Sciatic nerve (tissue), 2 donors: ENCODE measurements at regions not wholly inside any gene's neighbourhood (a gene's known extent, or its start where the extent isn't known, plus 50 kb on each side); places are given as distances from the start of the nearest gene placed in this dataset.

Experiments
- ATAC-seq: fragments of 200-7000 bp; cut with Tn5 transposase; one replicate; pipeline ENCODE4 v1.9.1; 2020; ENCODE audit warnings: mild to moderate bottlenecking, moderate library complexity
- DNase-seq: peaks from one replicate; pipeline ENCODE4 v3.0.0-alpha.2; 2020; ENCODE audit warnings: low spot score
- intact Hi-C: fragments of 100-400 bp; cut with DNase I; formaldehyde crosslinking; loops from one replicate; pipeline ENCODE4 v1.14.2; 2022
- donor health status: DM: no; HTN: no; CAD: no.
- donor health status: DM: no; HTN: no; CAD: no.

DNA sequence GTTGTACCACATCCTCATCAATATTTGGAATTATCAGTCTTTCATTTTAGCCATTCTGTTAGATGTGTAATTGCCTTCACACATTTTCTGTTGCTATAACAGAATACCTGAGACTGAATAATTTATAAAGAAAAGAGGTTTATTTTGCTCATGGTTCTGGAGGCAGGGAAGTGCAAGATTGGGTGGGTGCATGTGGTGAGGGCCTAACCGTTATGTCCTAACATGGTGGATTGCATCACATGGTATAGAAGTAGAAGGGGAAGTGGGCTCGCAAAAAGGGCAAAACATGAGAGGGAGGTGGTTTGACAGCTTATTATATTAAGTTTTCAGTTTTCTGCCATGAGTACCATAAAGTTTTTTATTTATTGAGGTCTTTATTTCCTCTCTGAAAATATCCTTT, 452.0 kb downstream of the ARL4A start:
- DNase-seq (no peak), ATAC-seq (no peak)
- intact Hi-C loops = no loop called here

- DNase-seq (no peak), ATAC-seq (peak; percentile 81)
- intact Hi-C loops = no loop called here
Observed at GRCh38 chr7:13144673-13145072, 457.2 kb downstream of the ARL4A start.

GRCh38 chr7:13148548-13148947, 461.1 kb downstream of the ARL4A start:
- DNase-seq (no peak), ATAC-seq (no peak)
- intact Hi-C loops = no loop called here

GRCh38 chr7:13151978-13152377, 464.5 kb downstream of the ARL4A start:
- intact Hi-C loops = no loop called here
- DNase-seq (no peak), ATAC-seq (no peak)

- no peak for ATAC-seq
- no peak for DNase-seq
- intact Hi-C loops = no loop called here
Observed at GRCh38 chr7:13152755-13153154, 465.3 kb downstream of the ARL4A start.

- no peak for ATAC-seq
- DNase-seq = no peak
- intact Hi-C loops = no loop called here
Observed at GRCh38 chr7:13153266-13153665, 465.8 kb downstream of the ARL4A start.

- intact Hi-C loops = no loop called here
- DNase-seq (no peak), ATAC-seq (no peak)
Observed at GRCh38 chr7:13153742-13154141, 466.3 kb downstream of the ARL4A start.

- no peak for DNase-seq
- no peak for ATAC-seq
- intact Hi-C loops = no loop called here
Observed at GRCh38 chr7:13155188-13155587, 467.8 kb downstream of the ARL4A start.

- DNase-seq (no peak), ATAC-seq (no peak)
- intact Hi-C loops = no loop called here
Observed at GRCh38 chr7:13159003-13159402, 471.6 kb downstream of the ARL4A start.

DNA sequence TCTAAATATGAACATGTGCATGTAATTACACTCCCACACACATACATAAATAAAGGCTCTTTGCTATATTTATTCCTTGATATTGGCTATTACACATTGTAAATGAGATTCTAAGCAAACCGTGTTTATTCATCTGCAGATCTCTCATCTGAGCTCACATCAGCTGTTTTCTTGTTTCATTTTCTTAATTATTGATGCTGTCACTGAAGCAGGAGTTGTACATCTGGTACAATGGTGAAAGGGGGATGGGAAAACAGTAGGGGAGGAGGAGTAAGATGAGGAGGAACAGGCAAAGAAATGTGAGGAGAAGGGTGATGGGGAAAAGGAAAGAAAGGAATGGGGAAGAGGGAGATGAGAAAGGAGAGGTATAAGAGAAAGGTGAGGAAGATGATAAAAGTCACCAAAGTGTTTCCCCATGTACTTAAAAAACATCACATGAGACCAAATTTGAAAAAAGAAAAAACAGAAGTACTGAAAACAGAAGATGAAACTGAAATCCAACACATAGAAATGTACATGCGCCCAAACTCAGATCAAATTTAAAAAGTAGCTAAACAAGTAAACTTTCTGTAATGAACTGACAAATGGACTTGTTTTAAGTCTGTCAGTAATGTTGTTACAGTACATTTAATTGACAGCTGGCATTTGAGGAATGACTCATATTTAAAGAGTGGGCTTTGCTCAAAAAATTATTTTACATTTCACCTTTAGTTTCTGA, 472.2 kb downstream of the ARL4A start:
- no peak for ATAC-seq
- intact Hi-C loops = no loop called here

DNA sequence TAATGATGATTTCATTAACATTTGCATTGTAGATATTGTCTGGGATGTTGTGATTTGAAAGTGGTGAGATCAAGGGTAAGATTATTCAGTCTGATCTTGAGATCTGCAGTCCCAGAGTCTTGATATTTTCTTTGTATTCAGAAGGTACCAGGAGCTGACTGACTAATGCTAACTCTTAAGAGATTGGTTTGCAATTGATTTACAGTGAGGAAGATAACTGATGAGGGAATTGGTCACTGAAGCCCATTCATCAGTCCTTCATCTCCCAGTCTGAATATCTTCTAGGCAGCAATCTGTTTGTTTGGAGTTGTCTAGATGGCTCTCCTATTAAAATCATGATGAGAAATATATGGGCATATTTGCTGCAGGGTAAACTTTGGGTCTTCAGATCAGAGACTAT, 473.7 kb downstream of the ARL4A start:
- intact Hi-C loops = no loop called here
- no peak for ATAC-seq
- no peak for DNase-seq

More for the DNA sequence above, 472.2 kb downstream of the ARL4A start:
- DNase-seq = no peak

- intact Hi-C loops = no loop called here
- DNase-seq = no peak
- no peak for ATAC-seq
Observed at GRCh38 chr7:13165854-13166253, 478.4 kb downstream of the ARL4A start.

GRCh38 chr7:13166801-13167200, 479.4 kb downstream of the ARL4A start:
- ATAC-seq = no peak
- intact Hi-C loops = no loop called here
- no peak for DNase-seq

DNA sequence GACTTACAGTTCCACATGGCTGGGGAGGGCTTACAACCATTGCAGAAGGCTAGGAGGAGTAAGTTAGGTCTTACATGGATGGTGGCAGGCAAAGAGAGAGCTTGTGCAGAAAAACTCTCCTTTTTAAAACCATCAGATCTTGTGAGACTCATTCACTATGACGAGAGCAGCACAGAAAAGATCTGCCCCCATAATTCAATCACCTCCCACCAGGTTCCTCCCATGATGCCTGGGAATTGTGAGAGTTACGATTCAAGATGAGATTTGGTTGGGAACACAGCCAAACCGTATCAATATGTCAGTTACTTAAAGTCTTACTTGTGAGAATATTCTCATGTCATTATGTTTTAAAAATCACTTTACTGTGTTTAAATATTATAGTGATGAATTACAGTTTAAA, 481.9 kb downstream of the ARL4A start:
- intact Hi-C loops = no loop called here
- DNase-seq = no peak
- no peak for ATAC-seq

- DNase-seq = no peak
- ATAC-seq = no peak
- intact Hi-C loops = no loop called here
Observed at GRCh38 chr7:13174991-13175390, 487.6 kb downstream of the ARL4A start.

DNA sequence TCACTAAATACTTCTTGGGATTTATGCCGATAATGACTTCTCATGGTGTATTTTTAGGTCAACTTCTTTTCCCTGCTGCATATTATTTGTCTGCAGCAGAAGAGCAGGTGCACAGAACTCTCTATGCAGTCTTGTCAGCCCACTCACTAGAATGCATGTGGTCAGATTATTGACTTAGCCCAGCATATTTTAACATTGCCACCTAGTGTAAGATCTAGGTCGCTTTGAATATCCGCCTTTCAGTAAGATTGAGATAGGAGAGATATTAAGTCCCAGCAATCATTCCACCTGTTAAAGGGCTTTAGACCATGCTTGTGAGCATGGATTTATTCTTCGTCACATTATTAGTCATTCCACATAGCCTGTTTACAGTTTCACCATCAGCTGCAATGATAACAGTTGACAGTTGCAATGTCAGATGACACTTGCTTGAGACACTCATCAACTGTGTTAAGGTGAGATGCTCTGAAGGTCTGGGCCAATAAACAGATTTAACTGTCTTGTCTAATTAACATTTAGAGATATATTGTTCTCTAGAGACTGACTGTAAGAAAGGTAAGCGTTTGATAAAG, 491.7 kb downstream of the ARL4A start:
- no peak for DNase-seq
- ATAC-seq = no peak
- intact Hi-C loops = no loop called here

- intact Hi-C loops = no loop called here
- DNase-seq = no peak
Observed at GRCh38 chr7:13179775-13180523, 492.5 kb downstream of the ARL4A start.

GRCh38 chr7:13181216-13181615, 493.8 kb downstream of the ARL4A start:
- DNase-seq (no peak), ATAC-seq (no peak)
- intact Hi-C loops = no loop called here

More at GRCh38 chr7:13179775-13180523, 492.5 kb downstream of the ARL4A start:
- peak; percentile 91 for ATAC-seq

- DNase-seq = no peak
- ATAC-seq = no peak
- intact Hi-C loops = no loop called here
Observed at GRCh38 chr7:13185139-13185538, 497.7 kb downstream of the ARL4A start.

- intact Hi-C loops = no loop called here
- ATAC-seq (no peak), DNase-seq (no peak)
Observed at GRCh38 chr7:13188236-13188805, 500.9 kb downstream of the ARL4A start.
